Uterus (tissue), 3 donors: ENCODE measurements at regions not wholly inside any gene's neighbourhood (a gene's known extent, or its start where the extent isn't known, plus 50 kb on each side); places are given as distances from the start of the nearest gene placed in this dataset.

Experiments
- DNase-seq, 2 donors: peaks; one replicate each; pipeline ENCODE4 v3.0.0-alpha.2; 2019 to 2020
- H3K27ac ChIP-seq, 2 donors: fragments of 200-600 bp; sonication (generic); 1 replicate in 1 of 2; 2 replicates in 1 of 2; pipeline ENCODE4 v1.5.1; 2016 to 2018
- H3K27me3 ChIP-seq, 2 donors: fragments of 200-600 bp; sonication (generic); one replicate each; pipeline ENCODE4 v1.5.1; 2018 to 2019; ENCODE audit warnings: control low read depth in 1 of 2
- H3K36me3 ChIP-seq, 2 donors: fragments of 200-600 bp; sonication (generic); one replicate each; pipeline ENCODE4 v1.5.1; 2019; ENCODE audit warnings: control low read depth in 1 of 2
- H3K4me1 ChIP-seq, 2 donors: fragments of 200-600 bp; sonication (generic); one replicate each; pipeline ENCODE4 v1.5.1; 2018 to 2019; ENCODE audit warnings: control low read depth in 1 of 2
- H3K4me3 ChIP-seq, 2 donors: fragments of 200-600 bp; sonication (generic); 1 replicate in 1 of 2; 2 replicates in 1 of 2; pipeline ENCODE4 v1.5.1; 2018 to 2019; ENCODE audit warnings: mild to moderate bottlenecking in 1 of 2
- H3K9me3 ChIP-seq, 2 donors: fragments of 200-600 bp; sonication (generic); one replicate each; pipeline ENCODE4 v1.5.1; 2019; ENCODE audit warnings: control low read depth in 1 of 2
- POLR2A ChIP-seq, 2 donors: fragments of 450-650 bp; IDR thresholded peaks; one replicate each; pipeline ENCODE4 v1.6.1; 2016; ENCODE audit warnings: antibody characterized with exemption in 2 of 2, mild to moderate bottlenecking in 1 of 2, moderate library complexity in 1 of 2
- intact Hi-C: fragments of 100-400 bp; cut with DNase I; formaldehyde crosslinking; loops from one replicate; pipeline ENCODE4 v1.15.1; 2023; ENCODE audit warnings: low total_unique reads
- TF ChIP-seq, protein P1 (sequence below), 4 experiments: fragments of 200-600 bp in 2 of 4; fragments of 450-650 bp in 2 of 4; sonication (generic) in 2 of 4; IDR thresholded peaks; one replicate each; pipeline ENCODE4 v1.5.1; 2016 to 2019; ENCODE audit warnings: antibody characterized with exemption in 4 of 4, mild to moderate bottlenecking in 2 of 4, moderate library complexity in 1 of 4
- donor health status: DM: yes; HTN: yes; CAD: no.

DNA sequence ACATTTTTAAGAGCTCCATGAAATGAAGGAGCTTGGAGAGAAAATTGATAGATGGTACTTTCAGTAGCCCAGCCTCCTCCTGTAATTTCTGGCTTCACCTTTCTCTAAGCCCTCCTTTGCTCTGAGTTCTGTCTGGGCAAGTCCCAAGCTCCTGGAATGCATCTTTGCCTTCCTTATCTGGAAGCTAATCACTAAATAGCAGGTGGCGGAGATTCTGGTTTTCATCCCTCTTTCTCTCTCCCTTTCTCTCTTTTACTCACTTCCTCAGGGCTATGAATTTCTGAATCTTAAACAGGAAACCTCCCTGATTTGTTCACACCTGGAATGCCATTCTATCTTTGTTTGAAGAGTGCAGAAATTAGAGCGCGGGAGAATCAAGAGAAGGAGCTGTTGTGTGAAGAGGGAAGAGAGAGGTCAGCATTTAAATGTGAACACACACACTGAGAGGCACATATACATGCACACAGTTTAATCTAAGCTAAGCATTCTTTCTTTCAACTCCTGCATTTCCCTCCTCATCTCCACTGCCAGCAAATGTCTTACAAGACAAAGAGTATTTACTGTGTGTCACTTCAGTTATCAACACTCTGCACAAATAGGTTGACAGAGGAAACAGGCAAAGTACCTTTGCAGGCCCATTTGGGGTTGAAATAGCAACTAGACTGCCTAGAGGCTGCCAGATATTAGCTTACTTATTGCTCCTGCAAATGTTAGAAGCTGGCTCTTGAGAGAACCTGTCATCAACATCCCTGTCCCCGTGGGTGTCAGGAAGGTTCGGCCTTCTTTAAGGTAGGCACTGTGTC, 199.4 kb upstream of the CAMK1G start:
- no peak for DNase-seq
- H3K27ac ChIP-seq, result no peak overlapping the region
- no peaks in the 10 kb centered on the region for H3K27me3 ChIP-seq
- no peaks in the 10 kb centered on the region for H3K36me3 ChIP-seq
- H3K9me3 ChIP-seq, result no peaks in the 10 kb centered on the region
- intact Hi-C loops, result no loop called here
- no peak overlapping the region for H3K4me3 ChIP-seq
- no peaks in the 10 kb centered on the region for H3K4me1 ChIP-seq
- TF ChIP-seq, protein P1, sequence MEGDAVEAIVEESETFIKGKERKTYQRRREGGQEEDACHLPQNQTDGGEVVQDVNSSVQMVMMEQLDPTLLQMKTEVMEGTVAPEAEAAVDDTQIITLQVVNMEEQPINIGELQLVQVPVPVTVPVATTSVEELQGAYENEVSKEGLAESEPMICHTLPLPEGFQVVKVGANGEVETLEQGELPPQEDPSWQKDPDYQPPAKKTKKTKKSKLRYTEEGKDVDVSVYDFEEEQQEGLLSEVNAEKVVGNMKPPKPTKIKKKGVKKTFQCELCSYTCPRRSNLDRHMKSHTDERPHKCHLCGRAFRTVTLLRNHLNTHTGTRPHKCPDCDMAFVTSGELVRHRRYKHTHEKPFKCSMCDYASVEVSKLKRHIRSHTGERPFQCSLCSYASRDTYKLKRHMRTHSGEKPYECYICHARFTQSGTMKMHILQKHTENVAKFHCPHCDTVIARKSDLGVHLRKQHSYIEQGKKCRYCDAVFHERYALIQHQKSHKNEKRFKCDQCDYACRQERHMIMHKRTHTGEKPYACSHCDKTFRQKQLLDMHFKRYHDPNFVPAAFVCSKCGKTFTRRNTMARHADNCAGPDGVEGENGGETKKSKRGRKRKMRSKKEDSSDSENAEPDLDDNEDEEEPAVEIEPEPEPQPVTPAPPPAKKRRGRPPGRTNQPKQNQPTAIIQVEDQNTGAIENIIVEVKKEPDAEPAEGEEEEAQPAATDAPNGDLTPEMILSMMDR (IDR thresholded peaks at IDR 0.05), result no peak
- no peak for TF ChIP-seq POLR2A (IDR thresholded peaks at IDR 0.05)

DNA sequence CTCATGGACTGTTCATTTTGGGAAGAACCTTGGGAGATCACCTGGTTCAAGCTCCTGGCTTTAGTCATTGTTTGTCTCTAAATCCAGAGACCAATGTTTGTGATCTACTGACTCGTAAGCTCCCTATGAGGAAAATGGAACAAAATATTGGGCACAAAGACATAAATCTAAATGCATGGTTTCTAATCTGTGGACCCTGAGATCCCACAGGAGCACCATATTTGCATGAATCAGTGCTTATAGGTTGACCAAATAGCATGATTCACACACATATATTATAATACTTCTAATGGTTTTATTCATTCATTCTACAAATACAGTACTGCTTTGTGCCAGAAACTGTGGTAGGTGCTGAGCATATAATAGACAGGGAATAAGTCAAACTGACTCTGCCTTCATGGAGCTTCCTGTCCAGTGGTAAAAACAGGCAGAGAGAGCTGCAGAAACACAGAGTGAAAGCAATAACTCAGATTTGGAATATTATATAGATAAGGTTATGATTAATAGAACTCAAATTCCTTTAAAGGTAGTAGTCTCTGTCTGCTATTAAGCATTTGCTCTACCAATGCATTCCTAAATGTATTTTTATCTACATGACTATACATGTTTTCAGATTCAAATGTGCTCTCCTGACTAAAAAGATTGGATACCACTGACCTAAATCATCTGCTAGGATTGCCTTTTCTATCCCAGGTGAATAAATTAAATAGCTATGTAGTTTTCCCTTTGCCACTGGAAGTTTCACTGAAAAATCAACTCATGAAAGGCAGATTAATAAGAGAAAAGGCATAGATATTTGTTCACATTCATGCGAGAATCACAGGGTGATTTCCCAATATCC, 198.6 kb upstream of the CAMK1G start:
- Histone ChIP-seq H3K36me3 (no peaks in the 10 kb centered on the region), H3K4me1 (no peaks in the 10 kb centered on the region), H3K9me3 (no peaks in the 10 kb centered on the region), H3K4me3 (no peak overlapping the region), H3K27me3 (no peaks in the 10 kb centered on the region), H3K27ac (no peak overlapping the region)
- no peak for TF ChIP-seq POLR2A (IDR thresholded peaks at IDR 0.05)
- TF ChIP-seq, protein P1 (IDR thresholded peaks at IDR 0.05), result no peak
- intact Hi-C loops, result no loop called here
- DNase-seq, result no peak

DNA sequence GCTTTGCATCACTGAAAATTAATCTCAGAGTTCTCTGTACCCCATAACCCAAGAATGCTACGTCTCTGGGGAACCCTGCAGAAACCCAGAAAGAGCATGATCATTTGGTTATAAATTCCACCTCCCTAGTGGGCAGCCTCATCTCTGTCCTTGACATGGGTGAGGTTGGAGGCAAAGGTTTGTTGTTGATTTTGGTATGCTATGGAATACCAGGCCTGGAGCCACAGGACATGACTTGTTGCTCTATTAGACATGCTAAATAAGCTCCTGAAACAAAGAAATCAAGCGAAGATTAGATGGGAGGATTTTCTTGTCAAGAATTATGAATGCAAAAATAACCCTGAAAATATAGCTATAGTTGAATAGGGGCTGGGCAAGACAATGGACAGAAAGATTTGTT, 197.4 kb upstream of the CAMK1G start:
- TF ChIP-seq, protein P1 (IDR thresholded peaks at IDR 0.05), result no peak
- TF ChIP-seq POLR2A (IDR thresholded peaks at IDR 0.05), result no peak
- no peak for DNase-seq
- no peak overlapping the region for H3K27ac ChIP-seq
- H3K4me1 ChIP-seq, result no peaks in the 10 kb centered on the region
- H3K36me3 ChIP-seq, result no peaks in the 10 kb centered on the region
- no peaks in the 10 kb centered on the region for H3K9me3 ChIP-seq
- H3K4me3 ChIP-seq, result no peak overlapping the region
- H3K27me3 ChIP-seq, result no peaks in the 10 kb centered on the region
- intact Hi-C loops, result no loop called here

DNA sequence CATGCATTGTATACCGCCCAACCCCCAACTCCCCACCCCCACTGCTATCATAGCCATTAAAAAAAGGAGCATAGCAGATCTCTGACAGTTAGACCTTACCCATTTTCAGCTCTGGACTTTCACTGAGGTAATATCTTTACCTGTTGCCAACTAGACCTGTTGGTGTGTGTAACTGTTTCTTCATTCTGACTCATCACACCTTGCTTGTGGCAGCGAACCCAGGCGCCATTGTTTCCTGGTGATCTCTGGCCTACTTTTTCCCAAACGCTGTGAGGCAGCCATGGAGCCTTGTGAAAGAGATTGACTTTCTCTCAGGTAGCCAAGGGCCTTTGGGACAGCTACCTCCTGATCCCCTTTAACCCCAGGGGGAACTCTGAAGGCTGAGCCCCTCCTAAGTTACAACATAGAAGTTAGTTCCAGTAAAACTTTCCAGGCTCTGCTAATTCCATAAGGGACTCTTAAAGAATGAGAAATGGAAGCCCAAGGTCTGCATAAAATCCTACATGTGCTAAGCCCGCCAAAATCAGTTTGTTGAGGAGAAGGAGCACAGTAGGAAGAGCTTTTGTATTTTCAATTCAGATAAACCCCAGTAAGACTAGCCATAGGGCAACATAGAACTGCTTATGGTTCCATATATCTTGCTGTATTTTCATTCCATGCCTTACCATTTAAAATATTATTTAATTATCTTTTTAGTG, 196.1 kb upstream of the CAMK1G start:
- Histone ChIP-seq H3K27ac (no peak overlapping the region), H3K9me3 (no peaks in the 10 kb centered on the region), H3K36me3 (no peaks in the 10 kb centered on the region), H3K4me1 (no peaks in the 10 kb centered on the region), H3K27me3 (no peaks in the 10 kb centered on the region), H3K4me3 (no peak overlapping the region)
- intact Hi-C loops, result no loop called here
- TF ChIP-seq POLR2A (IDR thresholded peaks at IDR 0.05), result no peak
- TF ChIP-seq, protein P1 (IDR thresholded peaks at IDR 0.05), result no peak
- no peak for DNase-seq
